ENCODE measurements at regions not wholly inside any gene's neighbourhood (a gene's known extent, or its start where the extent isn't known, plus 50 kb on each side); places are given as distances from the start of the nearest gene placed in this dataset.

- TF ChIP-seq CTCF (IDR thresholded peaks at IDR 0.05) (no peak), POLR2A (IDR thresholded peaks at IDR 0.05) (no peak)
Observed at GRCh38 chr1:201750120-201750519, 78.8 kb upstream of the IPO9 start.
